ENCODE measurements at regions not wholly inside any gene's neighbourhood (a gene's known extent, or its start where the extent isn't known, plus 50 kb on each side); places are given as distances from the start of the nearest gene placed in this dataset.

DNA sequence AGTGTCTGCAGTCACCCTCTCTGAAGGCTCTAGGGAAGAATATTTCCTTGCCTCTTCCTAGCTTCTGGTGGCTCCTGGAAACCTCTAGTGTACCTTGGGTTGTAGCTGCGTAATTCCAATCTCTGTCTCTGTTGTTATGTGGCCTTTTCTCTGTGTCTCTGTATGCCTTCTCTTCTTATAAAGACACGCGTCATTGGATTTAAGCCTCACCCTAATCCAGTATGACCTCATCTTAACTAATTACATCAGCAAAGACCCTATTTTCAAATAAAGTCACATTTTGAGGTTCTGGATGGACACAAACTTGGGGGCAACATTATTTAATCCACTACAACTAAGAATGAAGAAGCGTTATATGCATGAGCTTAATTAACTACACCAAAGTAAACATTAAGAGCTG, 111.4 kb upstream of the ZNF184 start:
- TF ChIP-seq, protein P1, sequence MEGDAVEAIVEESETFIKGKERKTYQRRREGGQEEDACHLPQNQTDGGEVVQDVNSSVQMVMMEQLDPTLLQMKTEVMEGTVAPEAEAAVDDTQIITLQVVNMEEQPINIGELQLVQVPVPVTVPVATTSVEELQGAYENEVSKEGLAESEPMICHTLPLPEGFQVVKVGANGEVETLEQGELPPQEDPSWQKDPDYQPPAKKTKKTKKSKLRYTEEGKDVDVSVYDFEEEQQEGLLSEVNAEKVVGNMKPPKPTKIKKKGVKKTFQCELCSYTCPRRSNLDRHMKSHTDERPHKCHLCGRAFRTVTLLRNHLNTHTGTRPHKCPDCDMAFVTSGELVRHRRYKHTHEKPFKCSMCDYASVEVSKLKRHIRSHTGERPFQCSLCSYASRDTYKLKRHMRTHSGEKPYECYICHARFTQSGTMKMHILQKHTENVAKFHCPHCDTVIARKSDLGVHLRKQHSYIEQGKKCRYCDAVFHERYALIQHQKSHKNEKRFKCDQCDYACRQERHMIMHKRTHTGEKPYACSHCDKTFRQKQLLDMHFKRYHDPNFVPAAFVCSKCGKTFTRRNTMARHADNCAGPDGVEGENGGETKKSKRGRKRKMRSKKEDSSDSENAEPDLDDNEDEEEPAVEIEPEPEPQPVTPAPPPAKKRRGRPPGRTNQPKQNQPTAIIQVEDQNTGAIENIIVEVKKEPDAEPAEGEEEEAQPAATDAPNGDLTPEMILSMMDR (IDR thresholded peaks at IDR 0.05; ENCODE audit: low read depth, low read length) = no peak
- no peak for TF ChIP-seq MYC (IDR thresholded peaks at IDR 0.05; ENCODE audit: low read depth, low read length)
- no peak for TF ChIP-seq POLR2A (IDR thresholded peaks at IDR 0.05; ENCODE audit: extremely low read depth, insufficient read length)
- TF ChIP-seq, protein P2, sequence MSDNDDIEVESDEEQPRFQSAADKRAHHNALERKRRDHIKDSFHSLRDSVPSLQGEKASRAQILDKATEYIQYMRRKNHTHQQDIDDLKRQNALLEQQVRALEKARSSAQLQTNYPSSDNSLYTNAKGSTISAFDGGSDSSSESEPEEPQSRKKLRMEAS (IDR thresholded peaks at IDR 0.05; ENCODE audit: low read depth, low read length) = no peak

All from NB4 (cell line).